ENCODE measurements at regions not wholly inside any gene's neighbourhood (a gene's known extent, or its start where the extent isn't known, plus 50 kb on each side); places are given as distances from the start of the nearest gene placed in this dataset.

- H3K27ac ChIP-seq (ENCODE audit: low read depth, low read length): no peak overlapping the region
- H3K9ac ChIP-seq (ENCODE audit: low read length): no peak overlapping the region
- no peak overlapping the region for H2BK120ac ChIP-seq (ENCODE audit: insufficient read depth, low read length, poor library complexity)
- H3K79me1 ChIP-seq (ENCODE audit: low read length): no peaks in the 10 kb centered on the region
- H3K36me3 ChIP-seq (ENCODE audit: control insufficient read depth in 1 of 2, insufficient read depth in 2 of 2, low read length in 2 of 2): no peaks in the 10 kb centered on the region
- H3K14ac ChIP-seq (ENCODE audit: low read length): no peak overlapping the region
- H3K18ac ChIP-seq (ENCODE audit: low read length): no peak overlapping the region
- H2AFZ ChIP-seq (ENCODE audit: insufficient read depth, low read length, poor library complexity): no peak overlapping the region
- peaks cover 2% of the 10 kb centered on the region for H3K9me3 ChIP-seq (ENCODE audit: insufficient read depth, low read depth, low read length)
- no peaks in the 10 kb centered on the region for H3K79me2 ChIP-seq (ENCODE audit: control insufficient read depth, insufficient read depth, low read length, poor library complexity)
- no peak overlapping the region for H2BK12ac ChIP-seq (ENCODE audit: low read length)
- H4K91ac ChIP-seq (ENCODE audit: low read depth, low read length): no peak overlapping the region
- no peak overlapping the region for H3K4me2 ChIP-seq (ENCODE audit: low read length)
- H3K4me1 ChIP-seq (ENCODE audit: control insufficient read depth in 1 of 2, insufficient read depth in 2 of 2, low read length in 2 of 2): no peaks in the 10 kb centered on the region
- no peak overlapping the region for H3K23ac ChIP-seq (ENCODE audit: low read length)
- H3K27me3 ChIP-seq (ENCODE audit: insufficient read depth, low read length): no peaks in the 10 kb centered on the region
- no peak overlapping the region for H3K4ac ChIP-seq (ENCODE audit: low read depth, low read length)
- H3K4me3 ChIP-seq (ENCODE audit: low read depth, low read length): no peak overlapping the region
- H2AK5ac ChIP-seq (ENCODE audit: low read length): no peak overlapping the region
- H2BK5ac ChIP-seq (ENCODE audit: low read depth, low read length, poor library complexity): no peak overlapping the region
- no peak overlapping the region for H4K12ac ChIP-seq (ENCODE audit: low read depth, low read length)
- H4K8ac ChIP-seq (ENCODE audit: low read depth, low read length): no peak overlapping the region
- DNase-seq: no peak
Observed at GRCh38 chr21:37967036-37967435, 50.8 kb upstream of the KCNJ6 start.

GRCh38 chr21:37968744-37969143, 52.5 kb upstream of the KCNJ6 start:
- Histone ChIP-seq H4K8ac (ENCODE audit: low read depth, low read length) (no peak overlapping the region), H3K36me3 (ENCODE audit: control insufficient read depth in 1 of 2, insufficient read depth in 2 of 2, low read length in 2 of 2) (no peaks in the 10 kb centered on the region), H3K14ac (ENCODE audit: low read length) (no peak overlapping the region), H3K9me3 (ENCODE audit: insufficient read depth, low read depth, low read length) (peaks cover 2% of the 10 kb centered on the region), H3K27me3 (ENCODE audit: insufficient read depth, low read length) (no peaks in the 10 kb centered on the region), H2AFZ (ENCODE audit: insufficient read depth, low read length, poor library complexity) (no peak overlapping the region), H4K12ac (ENCODE audit: low read depth, low read length) (no peak overlapping the region), H3K79me1 (ENCODE audit: low read length) (no peaks in the 10 kb centered on the region), H2BK5ac (ENCODE audit: low read depth, low read length, poor library complexity) (no peak overlapping the region), H3K4ac (ENCODE audit: low read depth, low read length) (no peak overlapping the region), H2BK12ac (ENCODE audit: low read length) (no peak overlapping the region), H2AK5ac (ENCODE audit: low read length) (no peak overlapping the region), H3K9ac (ENCODE audit: low read length) (no peak overlapping the region), H3K27ac (ENCODE audit: low read depth, low read length) (no peak overlapping the region), H3K23ac (ENCODE audit: low read length) (no peak overlapping the region), H3K18ac (ENCODE audit: low read length) (no peak overlapping the region), H2BK120ac (ENCODE audit: insufficient read depth, low read length, poor library complexity) (no peak overlapping the region), H3K79me2 (ENCODE audit: control insufficient read depth, insufficient read depth, low read length, poor library complexity) (no peaks in the 10 kb centered on the region), H3K4me1 (ENCODE audit: control insufficient read depth in 1 of 2, insufficient read depth in 2 of 2, low read length in 2 of 2) (no peaks in the 10 kb centered on the region), H4K91ac (ENCODE audit: low read depth, low read length) (no peak overlapping the region), H3K4me3 (ENCODE audit: low read depth, low read length) (no peak overlapping the region), H3K4me2 (ENCODE audit: low read length) (no peak overlapping the region)
- no peak for DNase-seq
- WGBS (ENCODE audit: extremely low coverage, insufficient coverage, insufficient read length): no CpG with 5 or more reads among the region's 3 CpGs

DNA sequence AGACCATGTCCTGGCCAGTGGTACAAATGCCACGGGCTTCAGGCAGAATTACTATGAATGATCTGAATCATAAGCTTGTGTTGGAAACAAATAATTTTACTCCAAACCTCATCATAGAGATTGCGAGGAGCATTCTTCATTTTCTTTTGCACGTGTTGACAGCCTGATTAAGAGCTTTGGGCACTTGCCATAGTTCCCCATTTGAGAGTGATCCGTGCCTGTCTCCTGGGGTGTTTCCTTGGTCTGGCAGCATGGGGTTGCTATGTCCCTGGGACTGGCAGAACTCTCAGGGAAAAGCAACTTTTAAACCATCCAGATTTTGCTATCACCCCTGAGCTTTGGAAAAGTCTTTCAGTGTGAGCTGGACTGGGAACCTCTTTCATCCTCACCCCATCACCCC, 54.3 kb upstream of the KCNJ6 start:
- no peak overlapping the region for H3K27ac ChIP-seq (ENCODE audit: low read depth, low read length)
- H3K4ac ChIP-seq (ENCODE audit: low read depth, low read length): no peak overlapping the region
- H3K79me1 ChIP-seq (ENCODE audit: low read length): no peaks in the 10 kb centered on the region
- H2BK5ac ChIP-seq (ENCODE audit: low read depth, low read length, poor library complexity): no peak overlapping the region
- H4K8ac ChIP-seq (ENCODE audit: low read depth, low read length): no peak overlapping the region
- H2BK120ac ChIP-seq (ENCODE audit: insufficient read depth, low read length, poor library complexity): no peak overlapping the region
- H3K36me3 ChIP-seq (ENCODE audit: control insufficient read depth in 1 of 2, insufficient read depth in 2 of 2, low read length in 2 of 2): no peaks in the 10 kb centered on the region
- H3K4me1 ChIP-seq (ENCODE audit: control insufficient read depth in 1 of 2, insufficient read depth in 2 of 2, low read length in 2 of 2): no peaks in the 10 kb centered on the region
- no peak overlapping the region for H3K9ac ChIP-seq (ENCODE audit: low read length)
- H3K27me3 ChIP-seq (ENCODE audit: insufficient read depth, low read length): no peaks in the 10 kb centered on the region
- DNase-seq: no peak
- WGBS (ENCODE audit: extremely low coverage, insufficient coverage, insufficient read length): no CpG with 5 or more reads among the region's 4 CpGs
- H4K12ac ChIP-seq (ENCODE audit: low read depth, low read length): no peak overlapping the region
- H3K9me3 ChIP-seq (ENCODE audit: insufficient read depth, low read depth, low read length): no peaks in the 10 kb centered on the region
- H2BK12ac ChIP-seq (ENCODE audit: low read length): no peak overlapping the region
- no peak overlapping the region for H3K4me2 ChIP-seq (ENCODE audit: low read length)
- H3K79me2 ChIP-seq (ENCODE audit: control insufficient read depth, insufficient read depth, low read length, poor library complexity): no peaks in the 10 kb centered on the region
- H3K14ac ChIP-seq (ENCODE audit: low read length): no peak overlapping the region
- no peak overlapping the region for H2AK5ac ChIP-seq (ENCODE audit: low read length)
- no peak overlapping the region for H4K91ac ChIP-seq (ENCODE audit: low read depth, low read length)
- H2AFZ ChIP-seq (ENCODE audit: insufficient read depth, low read length, poor library complexity): no peak overlapping the region
- no peak overlapping the region for H3K4me3 ChIP-seq (ENCODE audit: low read depth, low read length)
- no peak overlapping the region for H3K18ac ChIP-seq (ENCODE audit: low read length)
- no peak overlapping the region for H3K23ac ChIP-seq (ENCODE audit: low read length)

DNA sequence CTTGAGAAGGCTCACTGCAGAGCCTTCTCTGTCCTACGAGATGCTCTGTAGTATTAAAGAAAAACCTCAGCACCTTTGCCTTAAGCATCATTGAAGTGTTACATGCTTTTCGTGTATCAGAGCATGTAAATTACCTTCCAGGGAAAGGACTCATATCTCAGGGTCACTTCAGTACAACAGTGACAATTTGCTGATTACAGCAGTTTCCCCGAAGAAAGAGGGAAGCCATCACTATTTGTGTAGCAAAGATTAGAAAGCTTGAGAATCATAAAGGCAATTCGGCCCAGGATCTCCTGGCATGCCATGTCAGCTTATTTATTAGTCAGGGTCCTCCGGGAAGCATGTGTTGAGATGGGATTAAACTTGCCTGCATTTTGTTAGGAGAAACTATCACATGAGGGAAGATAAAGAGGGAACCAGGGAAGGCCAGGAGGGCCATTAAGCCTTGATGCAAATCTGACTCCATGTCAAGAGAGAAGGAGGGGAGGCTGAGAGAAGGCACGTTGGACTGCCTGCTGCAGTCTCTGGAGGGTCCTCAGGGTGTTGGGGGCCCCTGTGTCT, 55.2 kb upstream of the KCNJ6 start:
- no peaks in the 10 kb centered on the region for H3K79me2 ChIP-seq (ENCODE audit: control insufficient read depth, insufficient read depth, low read length, poor library complexity)
- no peak overlapping the region for H3K4me3 ChIP-seq (ENCODE audit: low read depth, low read length)
- no peak overlapping the region for H2BK5ac ChIP-seq (ENCODE audit: low read depth, low read length, poor library complexity)
- no CpG with 5 or more reads among the region's 6 CpGs for WGBS (ENCODE audit: extremely low coverage, insufficient coverage, insufficient read length)
- H3K4me2 ChIP-seq (ENCODE audit: low read length): no peak overlapping the region
- H2AFZ ChIP-seq (ENCODE audit: insufficient read depth, low read length, poor library complexity): no peak overlapping the region
- H3K14ac ChIP-seq (ENCODE audit: low read length): no peak overlapping the region
- no peaks in the 10 kb centered on the region for H3K36me3 ChIP-seq (ENCODE audit: control insufficient read depth in 1 of 2, insufficient read depth in 2 of 2, low read length in 2 of 2)
- no peak overlapping the region for H2AK5ac ChIP-seq (ENCODE audit: low read length)
- H3K27ac ChIP-seq (ENCODE audit: low read depth, low read length): no peak overlapping the region
- H2BK120ac ChIP-seq (ENCODE audit: insufficient read depth, low read length, poor library complexity): no peak overlapping the region
- H3K27me3 ChIP-seq (ENCODE audit: insufficient read depth, low read length): no peaks in the 10 kb centered on the region
- H3K4ac ChIP-seq (ENCODE audit: low read depth, low read length): no peak overlapping the region
- no peaks in the 10 kb centered on the region for H3K79me1 ChIP-seq (ENCODE audit: low read length)
- no peak overlapping the region for H3K9ac ChIP-seq (ENCODE audit: low read length)
- H4K12ac ChIP-seq (ENCODE audit: low read depth, low read length): no peak overlapping the region
- H3K18ac ChIP-seq (ENCODE audit: low read length): no peak overlapping the region
- no peak overlapping the region for H4K8ac ChIP-seq (ENCODE audit: low read depth, low read length)
- no peaks in the 10 kb centered on the region for H3K4me1 ChIP-seq (ENCODE audit: control insufficient read depth in 1 of 2, insufficient read depth in 2 of 2, low read length in 2 of 2)
- no peak for DNase-seq
- H3K9me3 ChIP-seq (ENCODE audit: insufficient read depth, low read depth, low read length): no peaks in the 10 kb centered on the region
- no peak overlapping the region for H2BK12ac ChIP-seq (ENCODE audit: low read length)
- H4K91ac ChIP-seq (ENCODE audit: low read depth, low read length): no peak overlapping the region
- no peak overlapping the region for H3K23ac ChIP-seq (ENCODE audit: low read length)

Measured in trophoblast cell (in vitro differentiated cells and primary cell).